ENCODE measurements at regions not wholly inside any gene's neighbourhood (a gene's known extent, or its start where the extent isn't known, plus 50 kb on each side); places are given as distances from the start of the nearest gene placed in this dataset.

GRCh38 chr9:38228331-38229103, 159.5 kb upstream of the SHB start:
- no peak for DNase-seq (ENCODE audit: low read depth in 1 of 2, low spot score in 2 of 2)
- Histone ChIP-seq H4K20me1 (replicated peaks in 1 of 2; ENCODE audit: control insufficient read depth in 1 of 2, insufficient read depth in 2 of 2, low read length in 2 of 2) (no peaks in the 10 kb centered on the region), H3K4me3 (ENCODE audit: extremely low read depth in 1 of 4, insufficient read depth in 2 of 4, low read depth in 3 of 4, low read length in 4 of 4) (no peak overlapping the region), H3K14ac (ENCODE audit: insufficient read length) (no peak overlapping the region), H3K18ac (ENCODE audit: extremely low read depth, low read length) (no peak overlapping the region), H2AK5ac (ENCODE audit: low read depth, low read length) (no peak overlapping the region), H3K4ac (replicated peaks; ENCODE audit: insufficient read length, low read depth, low read length) (no peak overlapping the region), H3K27ac (ENCODE audit: low read depth, low read length) (no peak overlapping the region), H3K9ac (replicated peaks in 1 of 4; ENCODE audit: extremely low read depth in 1 of 4, low read depth in 3 of 4, low read length in 3 of 4) (no peak overlapping the region), H3K79me2 (ENCODE audit: control insufficient read depth in 1 of 2, insufficient read depth in 2 of 2, low read length in 2 of 2) (no peaks in the 10 kb centered on the region), H2BK20ac (ENCODE audit: low read length) (no peak overlapping the region), H3K23me2 (ENCODE audit: low read depth, low read length) (peaks cover 2% of the 10 kb centered on the region; the same call in 1 of the 2 replicates), H4K5ac (ENCODE audit: insufficient read length, low read depth, low read length) (no peak overlapping the region), H3K9me3 (ENCODE audit: insufficient read depth in 2 of 2, low read depth in 1 of 2, low read length in 1 of 2) (no peaks in the 10 kb centered on the region), H2BK12ac (ENCODE audit: low read depth, low read length) (peak overlapping the region; percentile 39; the same call in 1 of the 2 replicates), H3K56ac (replicated peaks; ENCODE audit: insufficient read length, low read depth, low read length) (no peak overlapping the region), H2BK120ac (replicated peaks; ENCODE audit: low read depth, low read length) (no peak overlapping the region), H2BK15ac (ENCODE audit: low read length) (no peak overlapping the region), H3K23ac (ENCODE audit: insufficient read length) (no peak overlapping the region), H3K36me3 (ENCODE audit: control insufficient read depth in 2 of 4, insufficient read depth in 4 of 4, low read length in 3 of 4) (no peaks in the 10 kb centered on the region), H4K8ac (ENCODE audit: extremely low read depth, insufficient read depth, low read length) (no peak overlapping the region), H2BK5ac (ENCODE audit: low read depth, low read length) (no peak overlapping the region), H4K91ac (replicated peaks; ENCODE audit: insufficient read length, low read length) (no peak overlapping the region), H3K4me2 (ENCODE audit: insufficient read depth in 1 of 2, low read depth in 2 of 2, low read length in 2 of 2) (peak overlapping the region in 1 of 2 experiments; percentile 27; a peak in 1 of 4 replicates), H3K4me1 (replicated peaks in 1 of 4; ENCODE audit: control insufficient read depth in 3 of 4, insufficient read depth in 4 of 4, low read length in 3 of 4) (peaks cover 0 to 23% (median 5%) of the 10 kb centered on the region in 4 experiments; a peak in 4 of 7 replicates), H3K79me1 (ENCODE audit: low read depth, low read length) (no peaks in the 10 kb centered on the region), H2AFZ (ENCODE audit: low read length) (no peak overlapping the region), H3K27me3 (replicated peaks in 1 of 4; ENCODE audit: control insufficient read depth in 3 of 4, extremely low read depth in 1 of 4, insufficient read depth in 3 of 4, low read length in 3 of 4) (peaks cover 0 to 10% (median 0%) of the 10 kb centered on the region in 4 experiments; a peak in 4 of 7 replicates)
- TF ChIP-seq FOSL1 (IDR thresholded peaks at IDR 0.05; ENCODE audit: insufficient read depth, low read depth, low read length) (no peak), BACH1 (IDR thresholded peaks at IDR 0.05; ENCODE audit: low read length) (no peak), EZH2 (IDR thresholded peaks at IDR 0.05; ENCODE audit: low read depth, low read length, severe bottlenecking) (no peak), TEAD4 (IDR thresholded peaks at IDR 0.05; ENCODE audit: low read depth, low read length) (no peak), CREB1 (IDR thresholded peaks at IDR 0.05) (no peak), JUND (IDR thresholded peaks at IDR 0.05; ENCODE audit: low read length) (no peak), POU5F1 (IDR thresholded peaks at IDR 0.05; ENCODE audit: low read depth, low read length) (no peak), GABPA (IDR thresholded peaks at IDR 0.05; ENCODE audit: borderline replicate concordance, insufficient read depth, low read length) (no peak), KDM5A (IDR thresholded peaks at IDR 0.05; ENCODE audit: low read length) (no peak)
- ChIA-PET POLR2A (ENCODE audit: partially characterized antibody) (interaction anchor here (0.6 to 1.0 kb wide), 2 partner anchors 14 to 46 kb away, joined by 3 to 4 read pairs; no protein-coding TSS in a partner anchor), CTCF (ENCODE audit: partially characterized antibody) (interaction anchor here (0.9 to 1.9 kb wide), 11 partner anchors 9 to 140 kb away, joined by 3 to 9 read pairs (median 4); no protein-coding TSS in a partner anchor)
- 68% methylated on average over 12 of the region's 13 CpGs; no CpG with 5 or more reads in 1 of the 2 experiments for WGBS, 2 experiments (ENCODE audit: extremely low coverage in 1 of 2, insufficient coverage in 1 of 2, insufficient read length in 1 of 2, insufficient replicate concordance in 2 of 2, low coverage in 1 of 2, low lambda C conversion rate in 2 of 2, missing lambda C conversion rate in 1 of 2)
- FAIRE-seq: no peak

All from H1 (cell line).